ENCODE measurements at regions not wholly inside any gene's neighbourhood (a gene's known extent, or its start where the extent isn't known, plus 50 kb on each side); places are given as distances from the start of the nearest gene placed in this dataset.
A peak's percentile ranks its signal among the peaks of the same experiment; 100 is the strongest.

DNA sequence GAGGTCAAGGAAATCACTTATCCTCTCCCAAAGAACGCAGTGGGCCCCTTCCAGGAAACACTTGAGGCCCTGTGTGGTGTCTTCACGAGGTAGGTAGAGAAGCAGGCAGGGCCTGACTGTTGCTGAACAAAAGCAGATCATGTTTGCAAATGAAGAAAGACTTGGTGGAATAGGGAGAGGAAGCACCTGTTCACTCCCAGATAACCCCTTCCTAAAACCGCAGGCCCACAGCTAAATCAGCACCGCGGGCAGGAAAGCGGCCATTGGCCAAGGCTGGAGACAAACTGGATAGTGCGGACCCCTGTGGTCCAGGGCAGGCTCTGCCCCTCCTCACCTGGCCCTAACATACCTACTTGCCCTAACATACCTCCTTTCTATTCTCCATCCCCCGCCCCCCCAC, 64.9 kb upstream of the KLHL29 start:
- H3K36me3 ChIP-seq = no peaks in the 10 kb centered on the region
- WGBS, 5 donors = 52 to 76% (median 61%) methylated on average over 8 of the region's 8 CpGs
- DNase-seq = no peak
- no peaks in the 10 kb centered on the region for H3K9me3 ChIP-seq
- intact Hi-C loops (cut with DNase I; ENCODE audit: low total_unique reads) = no loop called here
- no peaks in the 10 kb centered on the region for H3K4me1 ChIP-seq
- no peak overlapping the region for H3K4me3 ChIP-seq
- TF ChIP-seq POLR2A (IDR thresholded peaks at IDR 0.05) = no peak
- H3K27me3 ChIP-seq = peaks cover 0 to 11% (median 0%) of the 10 kb centered on the region in 3 donors
- H3K27ac ChIP-seq = no peak overlapping the region

DNA sequence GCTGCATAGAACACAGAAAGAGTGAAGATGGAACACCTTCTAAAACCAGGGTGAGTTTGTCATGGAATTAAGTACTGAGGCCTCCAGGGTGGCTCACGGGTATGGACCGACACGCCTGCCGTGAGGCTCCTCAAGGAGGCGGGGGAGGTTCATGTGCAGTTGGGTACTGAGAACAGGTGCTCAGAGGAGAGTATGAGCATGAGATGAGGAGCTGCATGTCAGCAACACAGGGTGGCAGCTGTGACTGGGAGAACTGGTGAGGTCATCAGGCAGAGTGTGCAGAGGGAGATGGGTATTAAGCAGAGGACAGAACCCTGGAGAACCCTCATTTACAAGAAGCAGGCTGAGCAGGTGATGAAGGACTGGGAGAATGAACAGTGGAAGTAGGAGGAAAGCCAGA, 63.2 kb upstream of the KLHL29 start:
- no peaks in the 10 kb centered on the region for H3K4me1 ChIP-seq
- H3K27me3 ChIP-seq = peaks cover 0 to 11% (median 0%) of the 10 kb centered on the region in 3 donors
- DNase-seq = no peak
- WGBS, 5 donors = 90 to 97% (median 91%) methylated on average over 5 of the region's 5 CpGs
- H3K9me3 ChIP-seq = no peaks in the 10 kb centered on the region
- H3K27ac ChIP-seq = no peak overlapping the region
- TF ChIP-seq POLR2AphosphoS5 (IDR thresholded peaks at IDR 0.05) (no peak), EP300 (IDR thresholded peaks at IDR 0.05) (no peak)
- no peak overlapping the region for H3K4me3 ChIP-seq
- no peaks in the 10 kb centered on the region for H3K36me3 ChIP-seq
- intact Hi-C loops (cut with DNase I; ENCODE audit: low total_unique reads) = no loop called here

- Histone ChIP-seq H3K9me3 (no peaks in the 10 kb centered on the region), H3K27me3 (peaks cover 0 to 11% (median 0%) of the 10 kb centered on the region in 3 donors), H3K27ac (no peak overlapping the region), H3K4me3 (no peak overlapping the region), H3K4me1 (no peaks in the 10 kb centered on the region), H3K36me3 (no peaks in the 10 kb centered on the region)
- 50 to 68% (median 65%) methylated on average over 6 to 7 of the region's 7 CpGs for WGBS, 5 donors
- DNase-seq = peak in 1 of 2 donors; percentile 76
- TF ChIP-seq CTCF (IDR thresholded peaks at IDR 0.05) (no peak), POLR2A (IDR thresholded peaks at IDR 0.05) (no peak), POLR2AphosphoS5 (IDR thresholded peaks at IDR 0.05) (no peak), EP300 (IDR thresholded peaks at IDR 0.05) (no peak)
- intact Hi-C loops (cut with DNase I; ENCODE audit: low total_unique reads) = no loop called here
These were observed 62.3 kb upstream of the KLHL29 start for GRCh38 chr2:23322567-23323197.

- no peaks in the 10 kb centered on the region for H3K36me3 ChIP-seq
- no peak overlapping the region for H3K27ac ChIP-seq
- 67 to 76% (median 74%) methylated on average over 19 of the region's 19 CpGs for WGBS, 5 donors
- DNase-seq = no peak
- no peak for TF ChIP-seq POLR2A (IDR thresholded peaks at IDR 0.05)
- TF ChIP-seq CTCF (IDR thresholded peaks at IDR 0.05) = no peak
- no peak for TF ChIP-seq POLR2AphosphoS5 (IDR thresholded peaks at IDR 0.05)
- TF ChIP-seq EP300 (IDR thresholded peaks at IDR 0.05) = no peak
- intact Hi-C loops (cut with DNase I; ENCODE audit: low total_unique reads) = no loop called here
- peaks cover 0 to 11% (median 0%) of the 10 kb centered on the region in 3 donors for H3K27me3 ChIP-seq
- H3K4me3 ChIP-seq = no peak overlapping the region
- H3K9me3 ChIP-seq = no peaks in the 10 kb centered on the region
- no peaks in the 10 kb centered on the region for H3K4me1 ChIP-seq
These were observed 61.6 kb upstream of the KLHL29 start for GRCh38 chr2:23323198-23323916.

DNA sequence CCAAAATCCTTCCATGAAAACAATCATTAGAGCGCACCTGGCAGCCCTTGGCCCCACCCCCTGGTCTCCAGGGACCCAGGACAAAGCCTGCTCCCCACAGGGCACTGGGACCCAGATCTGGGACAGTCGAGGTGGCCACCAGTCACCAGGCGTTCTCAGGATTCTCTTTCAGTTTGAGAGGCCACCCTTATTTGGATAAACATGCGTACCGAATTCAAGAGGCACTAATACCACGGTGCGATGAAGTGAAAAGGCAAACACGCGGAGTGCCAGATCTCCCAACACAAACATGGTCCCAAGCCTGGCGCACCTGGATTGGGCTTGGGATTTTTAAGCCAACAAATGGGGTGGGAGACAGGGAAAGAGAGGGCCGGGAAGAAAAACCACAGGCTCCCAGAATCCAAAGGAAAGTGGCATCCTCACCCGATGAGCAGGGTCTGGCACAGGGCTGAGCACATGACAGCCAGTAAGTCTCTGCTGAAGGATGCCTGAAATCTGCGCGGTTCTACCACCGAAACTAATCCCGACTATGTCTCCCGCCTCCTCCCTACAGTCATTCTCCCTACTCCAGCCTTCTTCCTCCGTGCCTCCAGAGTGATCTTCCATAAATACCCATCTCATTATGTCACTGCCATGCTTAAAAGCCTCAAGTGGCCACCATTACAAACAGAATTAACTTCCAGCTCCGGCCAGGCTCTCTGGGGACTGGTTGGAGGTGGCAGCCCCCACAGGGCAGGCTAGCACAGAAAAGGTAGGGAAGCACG, 60.9 kb upstream of the KLHL29 start:
- WGBS, 5 donors = 85 to 90% (median 88%) methylated on average over 20 of the region's 20 CpGs
- TF ChIP-seq POLR2AphosphoS5 (IDR thresholded peaks at IDR 0.05) = no peak
- no peak for TF ChIP-seq CTCF (IDR thresholded peaks at IDR 0.05)
- no peak for TF ChIP-seq EP300 (IDR thresholded peaks at IDR 0.05)
- no peak for TF ChIP-seq POLR2A (IDR thresholded peaks at IDR 0.05)
- DNase-seq = no peak
- H3K27me3 ChIP-seq = peaks cover 0 to 11% (median 0%) of the 10 kb centered on the region in 3 donors
- no peaks in the 10 kb centered on the region for H3K36me3 ChIP-seq
- no peak overlapping the region for H3K4me3 ChIP-seq
- no peaks in the 10 kb centered on the region for H3K9me3 ChIP-seq
- intact Hi-C loops (cut with DNase I; ENCODE audit: low total_unique reads) = no loop called here
- H3K4me1 ChIP-seq = no peaks in the 10 kb centered on the region
- H3K27ac ChIP-seq = no peak overlapping the region
